GM12878 (cell line): ENCODE measurements at regions not wholly inside any gene's neighbourhood (a gene's known extent, or its start where the extent isn't known, plus 50 kb on each side); places are given as distances from the start of the nearest gene placed in this dataset.

Experiments
- ATAC-seq: fragments of 200-7000 bp; cut with Tn5 transposase; 3 replicates; pipeline ENCODE4 v1.9.1; 2020; ENCODE audit warnings: mild to moderate bottlenecking, moderate library complexity
- BruUV-seq: library from RNA; stranded (reverse); fragments of 400-500 nt; replicated peaks from 2 replicates; lab custom pipeline; 2021; lab: Mats Ljungman, UMichigan
- CTCF ChIA-PET: fragments of 300-600 bp; sonication (Branson Sonifier 250); formaldehyde crosslinking; extraction: SDS; loops from one replicate; lab custom pipeline; 2021; ENCODE audit warnings: inconsistent platforms; lab: Yijun Ruan, JAX
- POLR2A ChIA-PET: fragments of 350-600 bp; formaldehyde crosslinking; extraction: SDS; loops from one replicate; lab custom pipeline; 2021; ENCODE audit warnings: inconsistent platforms; lab: Charles Lee
- RAD21 ChIA-PET: fragments of 300-600 bp; sonication (Branson Sonifier 250); formaldehyde crosslinking; loops from one replicate; lab custom pipeline; 2023; ENCODE audit warnings: antibody characterized with exemption; ENCODE audit not compliant: unreplicated experiment; lab: Charles Lee
- SMC1A ChIA-PET: fragments of 300-600 bp; sonication (Branson Sonifier 250); formaldehyde crosslinking; loops from one replicate; lab custom pipeline; 2023; ENCODE audit not compliant: unreplicated experiment, uncharacterized antibody; lab: Charles Lee
- DNase-seq: peaks from one replicate; pipeline ENCODE4 v3.0.0-alpha.2; 2011; ENCODE audit warnings: low read depth, low spot score
- FAIRE-seq: peaks from 3 replicates; lab custom pipeline; 2011; peaks lifted over from hg19 to GRCh38; lab: Jason Lieb, UNC
- H2AFZ ChIP-seq: 2 replicates; pipeline ENCODE4 v1.6.0; 2011; ENCODE audit warnings: low read depth, low read length, control low read depth; ENCODE audit not compliant: control insufficient read depth
- H3K27ac ChIP-seq: 2 replicates; pipeline ENCODE4 v1.5.1; 2011; ENCODE audit warnings: control low read depth; ENCODE audit not compliant: control insufficient read depth, insufficient read depth
- H3K27me3 ChIP-seq, 2 experiments: replicated peaks in 1 of 2; 2 replicates each; pipeline versions ENCODE4 v1.6.0 to v1.6.1; 2011; ENCODE audit warnings: low read length in 1 of 2; ENCODE audit not compliant: control insufficient read depth in 2 of 2, insufficient read depth in 2 of 2
- H3K36me3 ChIP-seq, 2 experiments: 2 replicates each; pipeline ENCODE4 v1.5.1; 2011; ENCODE audit warnings: low read length in 1 of 2; ENCODE audit not compliant: control insufficient read depth in 2 of 2, insufficient read depth in 2 of 2
- H3K4me1 ChIP-seq: 2 replicates; pipeline ENCODE4 v1.6.1; 2011; ENCODE audit warnings: mild to moderate bottlenecking, low read length, moderate library complexity, mixed read lengths; ENCODE audit not compliant: control insufficient read depth, insufficient read depth
- H3K4me2 ChIP-seq: 2 replicates; pipeline ENCODE4 v1.6.0; 2011; ENCODE audit warnings: control low read depth; ENCODE audit not compliant: control insufficient read depth, insufficient read depth
- H3K4me3 ChIP-seq: fragments of 200-600 bp; sonication (generic); 2 replicates; pipeline ENCODE4 v1.5.1; 2016
- H3K79me2 ChIP-seq: 2 replicates; pipeline ENCODE4 v1.6.0; 2011; ENCODE audit warnings: low read length; ENCODE audit not compliant: control insufficient read depth, insufficient read depth
- H3K9ac ChIP-seq: 2 replicates; pipeline ENCODE4 v1.8.0; 2011; ENCODE audit warnings: low read length, control low read depth, mixed read lengths; ENCODE audit not compliant: control insufficient read depth, insufficient read depth
- H3K9me3 ChIP-seq: replicated peaks from 3 replicates; pipeline ENCODE4 v1.5.1; 2011; ENCODE audit warnings: mild to moderate bottlenecking, low read length; ENCODE audit not compliant: control insufficient read depth, insufficient read depth
- H4K20me1 ChIP-seq: 2 replicates; pipeline ENCODE4 v1.6.0; 2011; ENCODE audit not compliant: control insufficient read depth, insufficient read depth
- ASH2L ChIP-seq: fragments of 300-600, 200-600 bp; sonication (generic); IDR thresholded peaks from 2 replicates; pipeline ENCODE4 v1.6.1; 2017; ENCODE audit warnings: low read depth, mild to moderate bottlenecking, borderline replicate concordance
- BRCA1 ChIP-seq: IDR thresholded peaks from 2 replicates; pipeline ENCODE4 v1.6.1; 2011; ENCODE audit warnings: low read depth, low read length, improper control_type of control experiment
- CBX5 ChIP-seq: sonication (generic); IDR thresholded peaks from 2 replicates; pipeline ENCODE4 v1.6.1; 2016; ENCODE audit warnings: low read depth, moderate library complexity, mild to moderate bottlenecking, inconsistent platforms
- E2F8 ChIP-seq: fragments of 450-650 bp; IDR thresholded peaks from 2 replicates; pipeline ENCODE4 v1.6.1; 2018; ENCODE audit warnings: mild to moderate bottlenecking, low read depth, moderate library complexity; ENCODE audit not compliant: partially characterized antibody
- FOXM1 ChIP-seq: IDR thresholded peaks from 2 replicates; pipeline ENCODE4 v1.6.1; 2012; ENCODE audit warnings: low read depth, mild to moderate bottlenecking, inconsistent platforms, low read length, moderate library complexity
- GATAD2B ChIP-seq: fragments of 450-650 bp; conservative IDR thresholded peaks from 2 replicates; pipeline ENCODE4 v1.6.1; 2017; ENCODE audit warnings: low read depth, mild to moderate bottlenecking, moderate library complexity
- IKZF2 ChIP-seq, 2 experiments: fragments of 450-650 bp; IDR thresholded peaks; 2 replicates each; pipeline ENCODE4 v1.6.1; 2017; ENCODE audit warnings: mild to moderate bottlenecking in 2 of 2, moderate library complexity in 2 of 2
- JUNB ChIP-seq: IDR thresholded peaks from 2 replicates; pipeline ENCODE4 v1.6.1; 2016; ENCODE audit warnings: antibody characterized with exemption, mild to moderate bottlenecking
- PKNOX1 ChIP-seq: fragments of 450-650 bp; IDR thresholded peaks from 2 replicates; pipeline ENCODE4 v1.6.1; 2016; ENCODE audit warnings: mild to moderate bottlenecking
- RB1 ChIP-seq: fragments of 450-650 bp; formaldehyde crosslinking; IDR thresholded peaks from 2 replicates; pipeline ENCODE4 v1.6.1; 2017; ENCODE audit warnings: mild to moderate bottlenecking, borderline replicate concordance
- RCOR1 ChIP-seq: conservative IDR thresholded peaks from 2 replicates; pipeline ENCODE4 v1.6.1; 2012; ENCODE audit warnings: low read depth, low read length, improper control_type of control experiment
- RUNX3 ChIP-seq: IDR thresholded peaks from 2 replicates; pipeline ENCODE4 v1.6.1; 2012; ENCODE audit warnings: low read length, inconsistent platforms
- SP1 ChIP-seq: IDR thresholded peaks from one replicate; pipeline ENCODE4 v1.6.1; 2011; ENCODE audit warnings: low read depth, low read length
- STAT3 ChIP-seq: IDR thresholded peaks from 2 replicates; pipeline ENCODE4 v1.6.1; 2011; ENCODE audit warnings: low read depth, low read length, improper control_type of control experiment
- WRNIP1 ChIP-seq: IDR thresholded peaks from 2 replicates; pipeline ENCODE4 v1.6.1; 2011; ENCODE audit warnings: low read depth, low read length, improper control_type of control experiment, borderline replicate concordance
- YY1 ChIP-seq: IDR thresholded peaks from 2 replicates; pipeline ENCODE4 v1.6.1; 2011; ENCODE audit warnings: low read depth, mild to moderate bottlenecking, low read length
- ZNF622 ChIP-seq: fragments of 450-650 bp; IDR thresholded peaks from 2 replicates; pipeline ENCODE4 v1.6.1; 2017; ENCODE audit warnings: mild to moderate bottlenecking, inconsistent platforms
- ZSCAN29 ChIP-seq: fragments of 450-650 bp; IDR thresholded peaks from 2 replicates; pipeline ENCODE4 v1.6.1; 2017; ENCODE audit warnings: mild to moderate bottlenecking, moderate library complexity
- WGBS: methylation state at CpG from one replicate; pipeline ENCODE4 v1.1.6; 2016; ENCODE audit warnings: low lambda C conversion rate; ENCODE audit not compliant: insufficient replicate concordance, insufficient coverage; ENCODE audit errors: missing lambda C conversion rate; 5-methylcytosine and 5-hydroxymethylcytosine counted together
- in situ Hi-C: fragments of 300-500 bp; cut with MboI; formaldehyde crosslinking; loops from 9 replicates; pipeline ENCODE4 v1.14.3; 2018; ENCODE audit warnings: mixed read lengths
- intact Hi-C: fragments of 100-400 bp; cut with micrococcal nuclease; formaldehyde crosslinking; loops from one replicate; pipeline ENCODE4 v1.14.2; 2022; ENCODE audit not compliant: unreplicated experiment

GRCh38 chr11:21838427-21838826, 354.5 kb upstream of the ANO5 start:
- BruUV-seq: no TSS peak
- no peaks in the 10 kb centered on the region for H3K36me3 ChIP-seq
- H3K9ac ChIP-seq: no peak overlapping the region
- no peak for ATAC-seq
- ChIA-PET POLR2A (no interaction called here), RAD21 (no interaction called here), SMC1A (no interaction called here), CTCF (no interaction called here)
- no peak overlapping the region for H2AFZ ChIP-seq
- no peaks in the 10 kb centered on the region for H3K4me1 ChIP-seq
- no peaks in the 10 kb centered on the region for H3K27me3 ChIP-seq
- in situ Hi-C loops (no loop called here), intact Hi-C loops (no loop called here)
- 2% methylated on average over 3 of the region's 3 CpGs for WGBS
- no peak for FAIRE-seq
- no peaks in the 10 kb centered on the region for H3K9me3 ChIP-seq
- H4K20me1 ChIP-seq: no peaks in the 10 kb centered on the region
- H3K4me3 ChIP-seq: no peak overlapping the region
- H3K27ac ChIP-seq: no peak overlapping the region
- no peak overlapping the region for H3K4me2 ChIP-seq
- no peaks in the 10 kb centered on the region for H3K79me2 ChIP-seq
- no peak for DNase-seq
- TF ChIP-seq GATAD2B (no peak), ZSCAN29 (no peak)
- TF ChIP-seq, all 136 proteins: peak for 0

GRCh38 chr11:21839796-21840195, 353.1 kb upstream of the ANO5 start:
- ChIA-PET SMC1A (interaction anchor here (1.3 kb wide), 1 partner anchor 14 kb away, joined by 3 read pairs; no protein-coding TSS in a partner anchor), CTCF (no interaction called here), POLR2A (no interaction called here), RAD21 (no interaction called here)
- no TSS peak for BruUV-seq
- no peak overlapping the region for H2AFZ ChIP-seq
- no peak overlapping the region for H3K4me2 ChIP-seq
- H3K79me2 ChIP-seq: no peaks in the 10 kb centered on the region
- no peak overlapping the region for H3K9ac ChIP-seq
- no peaks in the 10 kb centered on the region for H3K36me3 ChIP-seq
- no peaks in the 10 kb centered on the region for H4K20me1 ChIP-seq
- FAIRE-seq: no peak
- intact Hi-C loops: no loop called here
- H3K9me3 ChIP-seq: no peaks in the 10 kb centered on the region
- in situ Hi-C loops: no loop called here
- no peaks in the 10 kb centered on the region for H3K4me1 ChIP-seq
- no peak for DNase-seq
- no peak for ATAC-seq
- no peak overlapping the region for H3K4me3 ChIP-seq
- no peak overlapping the region for H3K27ac ChIP-seq
- no peaks in the 10 kb centered on the region for H3K27me3 ChIP-seq
- 50% methylated on average over 2 of the region's 2 CpGs for WGBS
- TF ChIP-seq E2F8: no peak
- TF ChIP-seq ZNF622: no peak
- TF ChIP-seq FOXM1: no peak
- TF ChIP-seq PKNOX1: no peak
- no peak for TF ChIP-seq SP1
- no peak for TF ChIP-seq RB1
- TF ChIP-seq YY1: no peak
- no peak for TF ChIP-seq WRNIP1
- TF ChIP-seq IKZF2 (IDR thresholded peaks at IDR 0.05): no peak
- TF ChIP-seq STAT3: no peak
- no peak for TF ChIP-seq RUNX3
- no peak for TF ChIP-seq RCOR1
- TF ChIP-seq ASH2L: no peak
- no peak for TF ChIP-seq CBX5
- no peak for TF ChIP-seq JUNB
- no peak for TF ChIP-seq BRCA1
